GM12865 (cell line): ENCODE measurements at regions not wholly inside any gene's neighbourhood (a gene's known extent, or its start where the extent isn't known, plus 50 kb on each side); places are given as distances from the start of the nearest gene placed in this dataset.
A peak's percentile ranks its signal among the peaks of the same experiment; 100 is the strongest.

ENCODE experiments used
- DNase-seq: peaks from one replicate; pipeline ENCODE4 v3.0.0; 2010; ENCODE audit warnings: low read depth
- H3K4me3 ChIP-seq: 2 replicates; pipeline ENCODE4 v1.5.1; 2011; ENCODE audit warnings: mild to moderate bottlenecking, low read depth, low read length, control low read depth
- TF ChIP-seq, protein P1 (sequence below): IDR thresholded peaks from 2 replicates; pipeline ENCODE4 v1.5.1; 2011; ENCODE audit warnings: low read length, control low read depth, low read depth, inconsistent platforms; ENCODE audit not compliant: insufficient read depth; ENCODE audit errors: missing control alignments

DNA sequence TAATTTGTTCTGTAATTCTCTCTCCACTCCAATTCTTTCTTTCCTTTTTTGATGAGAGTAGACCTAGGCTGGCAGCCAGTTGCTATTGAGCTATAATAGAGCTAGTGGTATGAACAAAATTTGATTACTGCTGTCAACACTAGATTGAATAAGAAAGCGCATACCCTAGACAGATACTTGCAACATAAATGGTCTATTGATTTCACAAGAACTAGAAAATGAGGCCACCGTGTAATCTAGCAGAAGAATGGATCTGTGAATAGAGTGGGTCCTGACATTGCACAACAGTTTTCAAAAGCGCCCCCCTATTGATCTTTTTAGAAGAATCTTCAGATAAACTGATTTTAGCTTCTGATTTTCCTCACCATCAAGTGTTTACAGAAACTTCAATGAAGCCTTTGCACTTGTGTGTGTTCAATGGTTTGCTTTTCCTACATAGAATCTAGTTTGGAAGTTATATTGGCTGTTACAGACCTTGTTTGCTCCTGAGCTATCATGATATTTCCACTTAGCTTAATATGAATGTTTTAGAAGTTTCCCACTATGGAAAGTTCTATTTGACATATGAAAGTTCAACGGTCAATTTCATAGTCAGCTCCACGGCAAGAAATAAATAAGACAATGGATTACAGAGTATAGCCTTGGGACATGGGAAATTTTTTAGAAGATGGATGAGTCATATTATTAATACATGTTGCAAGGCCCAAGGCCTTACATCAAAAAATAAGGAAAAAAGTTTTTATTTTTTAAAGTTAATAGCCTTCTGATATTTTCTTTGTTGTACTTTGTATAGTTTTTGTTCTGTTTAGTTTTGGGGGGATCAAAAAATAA is 55.6 kb downstream of the UTRN start:
- TF ChIP-seq, protein P1, sequence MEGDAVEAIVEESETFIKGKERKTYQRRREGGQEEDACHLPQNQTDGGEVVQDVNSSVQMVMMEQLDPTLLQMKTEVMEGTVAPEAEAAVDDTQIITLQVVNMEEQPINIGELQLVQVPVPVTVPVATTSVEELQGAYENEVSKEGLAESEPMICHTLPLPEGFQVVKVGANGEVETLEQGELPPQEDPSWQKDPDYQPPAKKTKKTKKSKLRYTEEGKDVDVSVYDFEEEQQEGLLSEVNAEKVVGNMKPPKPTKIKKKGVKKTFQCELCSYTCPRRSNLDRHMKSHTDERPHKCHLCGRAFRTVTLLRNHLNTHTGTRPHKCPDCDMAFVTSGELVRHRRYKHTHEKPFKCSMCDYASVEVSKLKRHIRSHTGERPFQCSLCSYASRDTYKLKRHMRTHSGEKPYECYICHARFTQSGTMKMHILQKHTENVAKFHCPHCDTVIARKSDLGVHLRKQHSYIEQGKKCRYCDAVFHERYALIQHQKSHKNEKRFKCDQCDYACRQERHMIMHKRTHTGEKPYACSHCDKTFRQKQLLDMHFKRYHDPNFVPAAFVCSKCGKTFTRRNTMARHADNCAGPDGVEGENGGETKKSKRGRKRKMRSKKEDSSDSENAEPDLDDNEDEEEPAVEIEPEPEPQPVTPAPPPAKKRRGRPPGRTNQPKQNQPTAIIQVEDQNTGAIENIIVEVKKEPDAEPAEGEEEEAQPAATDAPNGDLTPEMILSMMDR = no peak
- no peak for DNase-seq
- no peak overlapping the region for H3K4me3 ChIP-seq

DNA sequence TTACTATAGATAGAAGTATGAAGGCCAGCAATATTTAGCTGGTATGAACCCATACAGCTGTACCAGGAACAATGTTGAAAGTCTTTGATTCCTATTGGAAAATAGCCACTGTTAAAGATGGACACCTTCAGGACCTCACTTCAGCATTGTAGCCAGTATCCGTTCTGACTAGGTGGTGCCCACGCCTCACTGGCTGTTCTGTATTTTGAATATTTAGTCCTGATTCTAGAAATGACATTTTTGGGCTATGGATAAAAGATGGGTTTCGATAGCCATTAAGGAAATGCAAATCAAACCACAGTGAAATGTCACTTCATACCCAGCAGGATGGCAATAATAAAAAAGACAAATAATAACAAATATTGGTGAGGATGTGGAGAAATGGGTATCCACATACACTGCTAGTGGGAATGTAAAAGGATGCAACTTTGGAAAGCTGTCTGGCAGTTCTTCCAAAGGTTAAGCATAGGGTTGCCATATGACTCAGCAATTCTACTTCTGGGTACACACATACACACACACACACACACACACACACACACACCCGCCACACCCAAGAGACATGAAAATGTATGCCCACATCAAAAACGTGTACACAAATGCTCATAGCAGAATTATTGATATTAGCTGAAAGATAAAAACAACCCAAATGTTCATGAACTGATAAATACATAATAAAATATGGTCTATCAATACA is 56.8 kb downstream of the UTRN start:
- peak; percentile 45 for DNase-seq
- TF ChIP-seq, protein P1 = no peak

DNA sequence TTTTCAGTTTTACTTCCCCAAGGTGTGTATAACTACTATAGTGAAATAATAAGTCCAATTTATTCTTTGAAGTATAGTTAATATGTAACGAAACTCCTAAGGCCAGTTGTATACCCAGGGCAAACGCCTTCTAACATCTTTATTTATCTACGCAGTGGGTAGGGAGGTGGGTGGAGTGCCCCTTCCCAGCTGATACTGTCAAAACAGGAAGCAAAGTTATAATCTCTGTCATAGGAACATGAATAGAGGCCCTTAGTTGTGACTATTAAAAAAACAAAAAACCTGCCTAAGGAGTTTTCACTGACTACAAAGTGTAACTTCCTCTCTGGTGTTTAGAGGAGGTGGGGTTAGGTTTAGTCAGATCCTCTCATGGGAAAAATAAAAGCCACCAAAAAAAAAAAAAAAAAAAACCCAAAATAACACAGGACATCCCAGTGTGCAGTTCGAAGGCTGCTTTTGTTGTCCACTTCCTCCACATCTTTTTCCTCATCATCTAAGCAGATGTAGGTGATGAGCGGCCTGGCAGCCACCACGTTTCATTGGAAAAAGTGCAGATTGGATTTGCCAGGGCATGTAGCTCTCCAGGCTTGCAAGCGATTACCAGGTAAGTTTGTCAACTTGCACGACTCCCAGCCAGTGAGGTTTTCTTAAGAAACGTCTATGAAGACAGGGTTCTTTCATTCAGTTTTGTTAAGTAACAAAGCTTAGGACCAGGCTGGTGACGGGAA is 58.7 kb downstream of the UTRN start:
- DNase-seq = peak; percentile 68
- TF ChIP-seq, protein P1 = no peak
- peak overlapping the region; percentile 84 for H3K4me3 ChIP-seq

More for the DNA sequence above, 56.8 kb downstream of the UTRN start:
- H3K4me3 ChIP-seq = no peak overlapping the region

DNA sequence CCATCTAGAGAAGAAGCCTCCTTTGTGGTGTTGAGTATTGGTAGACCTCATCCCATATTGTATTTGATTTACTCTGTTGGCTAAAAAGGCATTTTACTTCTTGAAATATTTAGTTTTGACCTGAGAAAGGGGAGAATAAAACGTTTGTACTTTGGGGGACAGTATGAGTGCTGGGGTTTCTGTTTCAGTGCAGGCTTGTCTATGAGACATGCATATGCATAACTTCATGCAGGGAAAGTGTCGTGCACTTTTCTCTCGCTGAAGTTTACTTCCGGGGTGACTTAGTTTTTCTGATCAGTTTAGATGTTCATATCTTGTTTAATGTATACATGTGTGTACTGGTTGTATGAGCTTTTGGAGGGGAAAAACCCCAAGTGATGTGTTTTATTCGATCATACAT is 59.5 kb downstream of the UTRN start:
- peak overlapping the region; percentile 84 for H3K4me3 ChIP-seq
- TF ChIP-seq, protein P1 = no peak
- peak; percentile 73 for DNase-seq

DNA sequence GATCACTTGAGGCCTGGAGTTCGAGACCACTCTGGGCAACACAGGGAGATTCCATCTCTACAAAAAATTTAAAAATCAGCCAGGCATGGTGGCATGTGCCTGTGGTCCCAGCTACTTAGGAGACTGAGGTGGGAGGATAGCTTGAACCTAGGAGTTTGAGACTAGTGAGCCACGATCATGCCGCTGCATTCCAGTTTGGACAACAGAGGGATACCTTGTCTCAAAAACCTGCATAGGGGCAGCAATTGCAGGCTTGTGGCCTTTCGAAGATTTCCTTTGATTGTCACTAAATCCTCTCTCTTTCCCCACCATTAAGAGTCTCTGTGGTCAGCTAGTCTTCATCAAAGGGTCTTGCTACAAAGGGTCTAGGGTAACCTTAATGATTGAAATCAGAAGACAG is 60.3 kb downstream of the UTRN start:
- TF ChIP-seq, protein P1 = no peak
- peak overlapping the region; percentile 84 for H3K4me3 ChIP-seq
- no peak for DNase-seq

DNA sequence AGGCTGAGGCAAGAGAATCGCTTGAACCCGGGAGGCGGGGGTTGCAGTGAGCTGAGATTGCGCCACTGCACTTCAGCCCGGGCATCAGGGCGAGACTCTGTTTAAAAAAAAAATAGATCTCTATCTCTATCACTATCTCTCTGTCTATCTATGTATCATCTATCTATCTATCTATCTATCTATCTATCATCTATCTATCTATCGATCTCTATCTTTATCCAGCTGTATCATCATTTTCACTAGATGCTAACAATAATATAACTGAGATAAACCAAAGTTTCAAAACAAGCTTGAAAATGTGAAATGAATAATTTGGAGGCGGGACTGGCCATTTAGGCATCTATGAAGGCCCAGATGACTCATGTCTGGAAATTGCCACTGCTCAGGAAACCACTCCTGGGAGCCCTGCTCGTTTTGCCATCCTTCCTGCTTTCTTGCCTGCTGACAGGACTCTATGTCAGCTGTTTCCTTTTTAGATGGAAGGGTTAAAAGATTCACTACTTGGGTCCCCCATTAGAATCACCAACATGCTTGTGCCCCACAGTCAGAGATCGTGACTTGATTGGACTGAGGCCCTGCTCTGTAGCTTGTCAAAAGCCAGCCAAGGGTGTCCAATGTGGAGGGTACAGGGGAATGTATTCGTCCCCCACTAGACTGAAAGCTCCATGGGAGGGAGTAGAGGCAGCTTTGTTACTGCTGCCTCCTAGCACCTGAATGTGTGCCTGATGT is 61.7 kb downstream of the UTRN start:
- TF ChIP-seq, protein P1 = no peak
- DNase-seq = peak; percentile 54
- H3K4me3 ChIP-seq = no peak overlapping the region
